ENCODE measurements at regions not wholly inside any gene's neighbourhood (a gene's known extent, or its start where the extent isn't known, plus 50 kb on each side); places are given as distances from the start of the nearest gene placed in this dataset.
"Not testable (repeated sequence)": the region's sequence is repeated elsewhere in the genome, so short reads cannot be mapped to it uniquely, and the experiment has no call there.

DNA sequence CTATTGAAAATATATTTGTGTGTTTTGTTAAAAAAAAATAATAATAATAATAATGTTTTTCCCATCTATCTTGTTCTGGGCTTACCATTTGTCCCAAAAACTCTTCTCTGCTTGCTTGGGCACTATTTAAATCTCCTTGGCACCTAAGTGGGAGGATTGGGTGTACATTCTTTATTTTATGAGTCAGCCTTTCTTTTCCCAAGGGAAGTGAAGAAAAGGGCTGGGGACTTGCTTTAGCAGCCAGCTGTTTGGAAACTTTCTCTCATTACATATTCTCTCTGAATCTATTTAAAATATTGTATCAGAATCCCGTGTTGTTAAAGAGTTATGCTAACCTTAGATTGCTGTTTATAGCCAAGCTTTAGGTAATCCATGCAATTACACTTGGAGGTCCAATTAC lies 2332.4 kb downstream of the ARAP2 start:
- DNase-seq = no peak

GRCh38 chr4:33914386-33914785 lies 2329.9 kb downstream of the ARAP2 start:
- DNase-seq = no peak

DNA sequence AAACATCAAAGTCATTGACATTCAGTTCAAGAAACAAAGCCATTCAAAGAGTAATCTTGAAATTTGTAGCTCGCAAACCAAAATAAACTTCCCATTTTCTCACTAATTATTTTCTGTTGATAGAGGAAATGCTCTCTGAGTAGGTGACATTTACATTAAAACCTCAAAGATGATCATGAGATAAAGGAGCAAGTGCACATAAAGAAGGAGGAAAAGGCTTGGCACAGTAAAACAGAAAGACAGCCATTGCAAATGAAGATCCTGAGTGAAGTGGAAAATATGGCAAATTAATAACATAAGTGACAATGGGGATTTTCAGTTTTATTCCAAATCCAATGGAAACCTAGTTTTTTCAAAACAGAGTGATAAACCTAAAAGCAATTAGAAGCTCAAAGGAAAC lies 2320.8 kb downstream of the ARAP2 start:
- DNase-seq = no peak

DNA sequence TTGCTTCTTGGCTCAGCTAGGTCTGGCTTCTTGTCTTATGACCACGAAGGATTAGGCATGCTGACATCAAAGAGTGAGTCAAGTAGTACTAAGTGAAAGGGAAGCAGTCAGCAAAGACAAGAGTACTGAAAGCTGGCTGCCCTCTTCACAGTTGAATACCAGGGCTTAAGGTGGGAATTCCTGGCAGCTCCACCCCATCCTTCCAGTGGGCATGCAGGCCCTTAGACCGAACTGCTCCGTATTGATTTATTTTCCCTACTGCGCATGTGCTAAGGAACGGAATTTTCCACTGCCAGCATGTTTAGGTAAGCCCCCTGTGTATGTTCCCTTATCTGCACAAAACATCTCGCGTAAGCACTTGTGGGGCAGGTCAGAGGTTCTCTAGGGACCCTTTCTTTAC lies 2320.1 kb downstream of the ARAP2 start:
- peak; percentile 87 for DNase-seq

GRCh38 chr4:33924811-33925210 lies 2319.5 kb downstream of the ARAP2 start:
- DNase-seq = peak; percentile 84

- peak; percentile 77 for DNase-seq
Observed at GRCh38 chr4:33930497-33930896, 2313.8 kb downstream of the ARAP2 start.

DNA sequence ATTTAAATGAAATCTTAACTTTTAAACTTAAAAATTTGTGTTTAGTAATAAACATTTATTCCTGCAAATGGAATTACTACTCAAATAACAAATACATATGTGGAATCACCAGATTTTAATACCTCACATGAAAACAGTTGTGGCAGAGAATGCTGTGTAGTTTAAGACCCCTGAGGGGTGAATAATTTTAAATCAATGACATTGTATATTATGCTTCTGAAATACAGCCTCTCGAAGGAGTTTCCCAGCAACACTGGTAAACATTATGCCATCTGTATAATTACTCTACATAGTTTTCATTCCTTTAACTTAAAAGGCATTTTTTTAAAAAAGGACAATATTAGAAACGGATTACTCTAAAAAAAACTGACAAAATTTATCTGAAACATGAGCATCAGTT lies 2313.3 kb downstream of the ARAP2 start:
- no peak for DNase-seq

GRCh38 chr4:33940281-33940680 lies 2304.0 kb downstream of the ARAP2 start:
- peak; percentile 11 for DNase-seq

DNA sequence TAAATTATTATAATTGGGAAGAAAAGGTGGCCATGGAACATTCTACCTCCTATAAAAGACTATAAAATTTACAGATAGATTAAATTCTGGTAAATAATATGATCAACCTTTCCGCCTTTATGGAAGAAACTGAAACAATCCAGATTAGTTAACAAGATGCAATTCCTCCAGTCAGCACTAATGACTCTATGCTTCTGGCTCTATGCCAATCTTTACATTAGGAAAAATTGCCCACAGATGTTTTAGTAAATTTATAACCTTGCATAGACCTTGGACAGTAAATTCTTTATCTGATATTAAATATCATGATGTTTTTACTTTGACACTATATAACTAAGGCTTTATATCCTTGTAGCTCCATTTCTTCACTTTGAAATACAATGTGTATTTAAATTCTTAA lies 2302.5 kb downstream of the ARAP2 start:
- peak; percentile 41 for DNase-seq

- DNase-seq = no peak
Observed at GRCh38 chr4:33948921-33949320, 2295.4 kb downstream of the ARAP2 start.

DNA sequence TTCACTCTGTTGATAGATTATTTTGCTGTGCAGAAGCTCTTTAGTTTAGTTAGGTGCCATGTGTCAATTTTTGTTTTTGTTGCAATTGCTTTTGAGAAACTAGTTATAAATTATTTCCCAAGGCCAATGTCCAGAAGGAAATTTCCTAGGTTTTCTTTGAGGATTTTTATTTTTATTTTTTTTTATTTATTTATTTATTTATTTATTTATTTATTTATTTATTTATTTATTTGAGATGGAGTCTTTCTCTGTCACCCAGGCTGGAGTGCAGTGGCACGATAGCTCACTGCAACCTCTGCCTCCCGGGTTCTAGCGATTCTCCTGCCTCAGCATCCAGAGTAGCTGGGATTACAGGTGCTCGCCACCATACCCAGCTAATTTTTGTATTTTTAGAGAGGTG lies 2290.5 kb downstream of the ARAP2 start:
- DNase-seq = not testable (repeated sequence)

GRCh38 chr4:33954759-33955158 lies 2289.6 kb downstream of the ARAP2 start:
- no peak for DNase-seq

DNA sequence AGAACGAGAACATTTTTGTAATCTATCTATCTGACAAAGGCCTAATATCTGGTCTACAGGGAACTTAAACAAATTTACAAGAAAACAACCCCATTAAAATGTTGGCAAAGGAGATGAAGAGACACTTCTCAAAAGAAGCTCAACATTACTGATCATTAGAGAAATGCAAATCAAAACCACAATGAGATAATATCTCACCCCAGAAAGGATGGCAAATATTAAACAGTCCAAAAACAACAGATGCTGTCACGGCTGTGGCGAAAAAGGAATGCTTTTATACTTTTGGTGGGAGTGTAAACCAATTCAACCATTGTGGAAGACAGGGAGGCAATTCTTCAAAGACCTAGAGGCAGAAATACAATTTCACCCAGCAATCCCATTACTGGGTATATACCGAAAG lies 2284.8 kb downstream of the ARAP2 start:
- DNase-seq = peak; percentile 76

GRCh38 chr4:33961761-33962160 lies 2282.6 kb downstream of the ARAP2 start:
- DNase-seq = peak; percentile 74

DNA sequence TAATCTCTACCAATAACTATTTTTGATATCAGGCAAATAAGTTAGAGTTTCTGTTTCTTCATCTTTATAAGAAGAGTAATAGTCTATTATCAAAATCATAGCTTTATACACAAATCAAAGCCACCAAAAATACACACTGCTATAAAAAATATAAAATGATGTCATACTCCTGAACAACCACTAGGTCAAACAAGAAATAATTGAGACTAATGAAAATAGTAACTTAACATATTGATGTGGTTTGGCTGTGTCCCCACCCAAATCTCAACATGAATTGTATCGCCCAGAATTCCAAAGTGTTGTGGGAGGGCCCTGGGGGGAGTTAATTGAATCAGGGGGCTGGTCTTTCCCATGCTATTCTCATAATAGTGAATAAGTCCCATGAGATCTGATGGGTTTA lies 2277.5 kb downstream of the ARAP2 start:
- DNase-seq = no peak

GRCh38 chr4:33974270-33974669 lies 2270.0 kb downstream of the ARAP2 start:
- no peak for DNase-seq

DNA sequence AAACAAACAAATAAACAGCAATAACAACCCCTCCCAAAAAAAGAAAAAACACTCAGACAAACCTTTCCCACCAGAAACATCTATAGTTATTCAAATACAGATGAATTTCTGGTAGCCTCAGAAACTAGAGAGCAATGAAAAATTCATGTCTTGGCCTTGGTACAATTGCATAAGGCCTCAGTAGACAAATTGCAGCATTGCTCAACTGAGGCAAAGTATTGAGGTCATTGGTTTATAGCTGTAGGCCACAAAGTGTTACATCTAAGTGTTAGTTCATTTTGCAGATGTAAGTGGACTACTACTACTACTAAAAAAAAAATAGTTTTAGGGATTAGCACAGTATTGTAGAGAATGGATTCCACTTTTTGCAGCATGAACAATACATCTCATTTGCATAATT lies 2268.3 kb downstream of the ARAP2 start:
- no peak for DNase-seq

DNA sequence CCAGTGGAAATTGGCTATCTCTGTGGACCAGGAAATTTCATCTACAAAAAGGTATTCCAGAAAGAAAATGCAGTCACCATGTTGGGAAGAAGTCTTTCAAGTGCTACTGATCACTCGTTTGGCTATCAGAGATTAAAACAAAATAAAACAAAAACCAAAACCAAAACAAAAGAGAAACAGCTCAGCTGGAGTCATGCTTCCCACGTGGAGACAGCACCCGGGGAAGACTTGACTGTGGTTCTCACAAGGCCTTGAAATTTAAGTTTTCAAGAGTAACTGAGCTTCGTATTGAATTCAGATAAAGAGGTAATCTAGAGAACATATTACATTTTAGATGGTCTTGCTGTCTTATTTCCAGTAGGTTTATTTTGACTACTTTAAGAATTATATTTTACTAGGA lies 2264.5 kb downstream of the ARAP2 start:
- not testable (repeated sequence) for DNase-seq

GRCh38 chr4:33980361-33980760 lies 2264.0 kb downstream of the ARAP2 start:
- no peak for DNase-seq

DNA sequence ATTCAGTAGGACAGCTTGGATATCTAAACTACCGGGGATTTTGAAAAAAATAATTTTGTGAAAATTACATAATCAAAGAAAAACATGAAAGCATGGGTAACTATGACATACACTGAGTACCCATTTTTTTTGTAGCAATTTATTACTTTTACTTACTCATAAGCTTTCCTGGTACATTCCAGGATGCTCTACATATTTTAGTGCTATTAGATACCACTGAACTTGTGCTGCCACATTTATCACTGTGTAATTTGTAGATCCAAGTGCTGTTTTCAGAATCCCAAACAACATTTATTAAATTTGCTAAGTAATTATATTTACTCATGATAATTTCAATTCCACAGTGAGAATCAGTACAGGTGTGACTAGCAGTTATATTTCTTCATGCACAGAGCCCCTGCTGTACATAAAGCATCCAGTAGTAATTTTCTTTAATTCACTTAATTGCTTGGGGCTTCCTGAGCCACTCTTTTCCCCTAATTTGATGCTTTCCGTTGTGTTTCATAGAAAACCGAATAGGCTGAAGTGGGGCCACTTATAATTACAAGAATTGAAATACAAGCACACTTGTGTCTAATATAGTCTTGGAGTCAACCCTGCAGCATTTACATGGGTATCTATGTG lies 2254.4 kb downstream of the ARAP2 start:
- DNase-seq = peak; percentile 8

DNA sequence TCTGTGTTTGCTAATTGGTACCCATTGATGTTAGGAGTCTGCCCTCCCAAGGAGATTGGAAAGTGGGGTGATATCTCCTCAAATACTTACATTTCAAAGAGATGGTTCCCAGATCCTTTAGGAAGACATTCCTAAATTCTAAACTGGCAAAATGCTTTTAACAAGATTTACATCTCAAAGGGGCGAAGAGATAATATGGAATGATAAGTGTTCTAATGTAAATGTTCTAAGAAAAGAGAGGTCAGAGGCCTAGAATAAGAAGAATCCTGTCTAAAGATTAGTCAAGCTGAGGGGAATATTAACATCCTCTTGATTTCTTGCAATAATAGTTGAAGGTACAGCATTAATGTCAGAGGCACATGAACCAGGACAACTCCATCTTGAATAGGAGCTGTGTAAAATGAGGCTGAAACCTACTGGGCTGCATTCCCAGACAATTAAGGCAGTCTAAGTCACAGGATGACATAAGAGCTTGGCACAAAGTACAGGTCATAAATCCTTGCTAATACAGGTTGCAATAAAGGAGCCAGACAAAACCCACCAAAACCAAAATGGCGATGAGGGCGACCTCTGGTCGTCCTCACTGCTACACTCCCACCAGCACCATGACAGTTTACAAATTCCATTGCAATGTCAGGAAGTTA lies 2248.1 kb downstream of the ARAP2 start:
- peak; percentile 63 for DNase-seq

DNA sequence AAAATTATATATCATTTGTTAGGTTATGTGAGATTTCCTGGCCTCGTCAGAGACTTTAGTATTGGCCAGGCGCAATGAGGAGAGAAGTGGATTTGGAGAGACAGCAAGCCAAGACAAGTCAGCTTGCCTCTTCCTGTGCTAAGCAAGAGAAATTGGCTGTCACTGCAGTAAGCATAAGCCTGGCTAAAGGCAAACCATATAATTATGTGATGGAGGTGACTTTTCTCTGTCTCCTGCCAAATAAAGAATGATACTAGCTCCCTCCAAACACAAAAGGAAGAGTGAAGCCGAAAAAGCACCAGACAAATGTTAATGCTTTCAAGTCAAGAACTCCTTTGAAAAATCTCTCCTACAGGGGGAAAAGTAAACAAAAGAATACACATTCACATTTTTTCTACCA lies 2246.0 kb downstream of the ARAP2 start:
- DNase-seq = no peak

GRCh38 chr4:34000356-34000755 lies 2244.0 kb downstream of the ARAP2 start:
- DNase-seq = no peak

- not testable (repeated sequence) for DNase-seq
Observed at GRCh38 chr4:34006540-34006939, 2237.8 kb downstream of the ARAP2 start.

DNA sequence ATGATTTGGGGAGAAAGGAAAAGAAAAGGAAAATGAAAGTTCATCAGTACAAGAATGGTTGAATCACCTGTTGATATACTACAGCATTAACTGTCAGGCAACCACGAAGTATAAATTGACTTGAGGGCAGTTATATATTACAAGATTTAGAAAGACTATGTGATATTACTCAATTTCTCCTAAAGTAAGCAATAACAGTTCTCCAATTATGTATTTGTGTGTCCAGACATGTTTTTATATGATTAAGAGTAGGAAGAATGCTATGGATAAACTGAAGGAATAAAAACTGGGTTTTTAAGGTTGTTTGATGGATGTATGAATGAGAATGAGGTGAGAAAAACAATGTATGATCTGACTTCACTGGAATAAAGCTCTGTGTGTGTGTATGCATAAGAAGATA lies 2234.4 kb downstream of the ARAP2 start:
- DNase-seq = no peak
